HepG2 (cell line): ENCODE measurements at regions not wholly inside any gene's neighbourhood (a gene's known extent, or its start where the extent isn't known, plus 50 kb on each side); places are given as distances from the start of the nearest gene placed in this dataset.
A peak's percentile ranks its signal among the peaks of the same experiment; 100 is the strongest.

ENCODE experiments used
- ATAC-seq: fragments of 200-7000 bp; cut with Tn5 transposase; 3 replicates; pipeline ENCODE4 v1.9.1; 2020; ENCODE audit warnings: mild to moderate bottlenecking, moderate library complexity
- BruUV-seq: library from RNA; stranded (reverse); fragments of 400-500 nt; replicated peaks from 2 replicates; lab custom pipeline; 2021; lab: Mats Ljungman, UMichigan
- CTCF ChIA-PET: fragments of 300-600 bp; formaldehyde crosslinking; extraction: SDS; loops from one replicate; lab custom pipeline; 2021; ENCODE audit warnings: low total read pairs, inconsistent platforms, low intra/inter-chr PET ratio; lab: Yijun Ruan, JAX
- POLR2A ChIA-PET: fragments of 350-600 bp; sonication (Branson Sonifier 250); formaldehyde crosslinking; loops from one replicate; lab custom pipeline; 2020; ENCODE audit warnings: antibody characterized with exemption, inconsistent platforms; lab: Yijun Ruan, JAX
- DNase-seq: peaks from one replicate; pipeline ENCODE4 v3.0.0-alpha.2; 2015; ENCODE audit warnings: low spot score
- FAIRE-seq: peaks from 3 replicates; lab custom pipeline; 2011; peaks lifted over from hg19 to GRCh38; lab: Jason Lieb, UNC
- H2AFZ ChIP-seq: one replicate; pipeline ENCODE4 v1.6.1; 2011; ENCODE audit warnings: low read length, inconsistent platforms
- H3K27ac ChIP-seq: fragments of 300-600 bp; 3 replicates; pipeline ENCODE4 v1.8.0; 2011; ENCODE audit warnings: mixed run types, mild to moderate bottlenecking, mixed read lengths, low read length, inconsistent platforms; ENCODE audit not compliant: insufficient read depth; ENCODE audit errors: extremely low read length
- H3K27me3 ChIP-seq, 2 experiments: fragments of 200-600 bp in 1 of 2; 2 replicates in 1 of 2; 3 replicates in 1 of 2; pipeline versions ENCODE4 v1.6.0 to v1.8.0; 2011; ENCODE audit warnings: low read length in 2 of 2, mild to moderate bottlenecking in 2 of 2, moderate library complexity in 2 of 2, inconsistent platforms in 1 of 2; ENCODE audit not compliant: insufficient read depth in 2 of 2, control insufficient read depth in 1 of 2
- H3K36me3 ChIP-seq, 2 experiments: fragments of 200-600 bp in 1 of 2; replicated peaks in 1 of 2; 2 replicates in 1 of 2; 3 replicates in 1 of 2; pipeline versions ENCODE4 v1.5.1 to v1.8.0; 2011; ENCODE audit warnings: low read length in 2 of 2, inconsistent platforms in 1 of 2; ENCODE audit not compliant: insufficient read depth in 2 of 2, control insufficient read depth in 1 of 2
- H3K4me1 ChIP-seq: 2 replicates; pipeline ENCODE4 v1.5.1; 2012; ENCODE audit warnings: low read length, inconsistent platforms; ENCODE audit not compliant: insufficient read depth
- H3K4me2 ChIP-seq: 2 replicates; pipeline ENCODE4 v1.6.0; 2011; ENCODE audit warnings: low read depth, low read length, inconsistent platforms
- H3K4me3 ChIP-seq, 3 experiments: fragments of 200-600 bp in 1 of 3; sonication (generic), shearing (Covaris generic) in 1 of 3; replicated peaks in 1 of 3; 2 replicates each; pipeline ENCODE4 v1.5.1; 2011 to 2016; ENCODE audit warnings: low read length in 3 of 3, inconsistent platforms in 2 of 3, low read depth in 2 of 3, mild to moderate bottlenecking in 2 of 3, control low read depth in 1 of 3, mixed read lengths in 1 of 3; ENCODE audit not compliant: insufficient read depth in 1 of 3
- H3K79me2 ChIP-seq: one replicate; pipeline ENCODE4 v1.6.1; 2011; ENCODE audit warnings: low read length, inconsistent platforms; ENCODE audit not compliant: insufficient read depth
- H3K9ac ChIP-seq: 2 replicates; pipeline ENCODE4 v1.6.0; 2011; ENCODE audit warnings: mild to moderate bottlenecking, low read depth, low read length, inconsistent platforms; ENCODE audit not compliant: insufficient read depth
- H3K9me3 ChIP-seq: 2 replicates; pipeline ENCODE4 v1.5.1; 2012; ENCODE audit warnings: mild to moderate bottlenecking, low read length
- H4K20me1 ChIP-seq: 2 replicates; pipeline ENCODE4 v1.6.0; 2011; ENCODE audit warnings: inconsistent platforms, mild to moderate bottlenecking, low read length, moderate library complexity; ENCODE audit not compliant: insufficient read depth
- ARNT ChIP-seq: fragments of 450-650 bp; IDR thresholded peaks from 2 replicates; pipeline ENCODE4 v1.6.1; 2017
- CREM ChIP-seq, 2 experiments: sonication (generic) in 1 of 2; formaldehyde crosslinking in 1 of 2; IDR thresholded peaks; 2 replicates each; pipeline versions ENCODE4 v1.4.0 to v1.6.1; 2016 to 2020; ENCODE audit warnings: antibody characterized with exemption in 1 of 2, mild to moderate bottlenecking in 1 of 2, missing genetic modification reagents in 1 of 2
- CTCF ChIP-seq: sonication (generic); formaldehyde crosslinking; IDR thresholded peaks from 2 replicates; pipeline ENCODE4 v1.5.0; 2020; ENCODE audit warnings: mild to moderate bottlenecking, missing genetic modification reagents, moderate library complexity
- HNRNPK ChIP-seq: fragments of 200-400 bp; formaldehyde crosslinking; IDR thresholded peaks from 2 replicates; pipeline ENCODE4 v1.6.1; 2018; ENCODE audit warnings: low read length, low read depth, moderate library complexity, mild to moderate bottlenecking; ENCODE audit not compliant: poor library complexity, severe bottlenecking
- KDM3A ChIP-seq: IDR thresholded peaks from 2 replicates; pipeline ENCODE4 v1.6.1; 2018; ENCODE audit warnings: low read depth, missing compliant biosample characterization
- PLRG1 ChIP-seq: fragments of 450-650 bp; conservative IDR thresholded peaks from 2 replicates; pipeline ENCODE4 v1.6.1; 2016
- STAG1 ChIP-seq: sonication (generic); formaldehyde crosslinking; IDR thresholded peaks from 2 replicates; pipeline ENCODE4 v1.4.0; 2020; ENCODE audit warnings: missing genetic modification reagents
- ZNF343 ChIP-seq: sonication (generic); formaldehyde crosslinking; IDR thresholded peaks from 2 replicates; pipeline ENCODE4 v1.4.0; 2020; ENCODE audit warnings: mild to moderate bottlenecking, missing genetic modification reagents
- ZNF703 ChIP-seq: sonication (generic); formaldehyde crosslinking; IDR thresholded peaks from 2 replicates; pipeline ENCODE4 v1.5.1; 2020; ENCODE audit warnings: missing genetic modification reagents, mild to moderate bottlenecking, moderate library complexity, borderline replicate concordance
- ZNF75D ChIP-seq: sonication (generic); formaldehyde crosslinking; IDR thresholded peaks from 2 replicates; pipeline ENCODE4 v1.8.1; 2023; ENCODE audit warnings: missing genetic modification reagents, mild to moderate bottlenecking, borderline replicate concordance
- WGBS: methylation state at CpG from one replicate; pipeline ENCODE4 v1.1.6; 2017; ENCODE audit warnings: low lambda C conversion rate; 5-methylcytosine and 5-hydroxymethylcytosine counted together
- in situ Hi-C: cut with HindIII; loops from 2 replicates; pipeline ENCODE4 v1.10.0; 2017; ENCODE audit warnings: low pct_unique_long_range_greater_than_20kb; ENCODE audit not compliant: extremely low pct_ligation_motif_present
- intact Hi-C: fragments of 100-400 bp; cut with micrococcal nuclease; formaldehyde crosslinking; loops from one replicate; pipeline ENCODE4 v1.10.0; 2022; ENCODE audit not compliant: unreplicated experiment
- TF ChIP-seq, protein P1 (sequence below): sonication (generic); formaldehyde crosslinking; conservative IDR thresholded peaks from 2 replicates; pipeline ENCODE4 v1.8.1; 2023; ENCODE audit warnings: missing genetic modification reagents

DNA sequence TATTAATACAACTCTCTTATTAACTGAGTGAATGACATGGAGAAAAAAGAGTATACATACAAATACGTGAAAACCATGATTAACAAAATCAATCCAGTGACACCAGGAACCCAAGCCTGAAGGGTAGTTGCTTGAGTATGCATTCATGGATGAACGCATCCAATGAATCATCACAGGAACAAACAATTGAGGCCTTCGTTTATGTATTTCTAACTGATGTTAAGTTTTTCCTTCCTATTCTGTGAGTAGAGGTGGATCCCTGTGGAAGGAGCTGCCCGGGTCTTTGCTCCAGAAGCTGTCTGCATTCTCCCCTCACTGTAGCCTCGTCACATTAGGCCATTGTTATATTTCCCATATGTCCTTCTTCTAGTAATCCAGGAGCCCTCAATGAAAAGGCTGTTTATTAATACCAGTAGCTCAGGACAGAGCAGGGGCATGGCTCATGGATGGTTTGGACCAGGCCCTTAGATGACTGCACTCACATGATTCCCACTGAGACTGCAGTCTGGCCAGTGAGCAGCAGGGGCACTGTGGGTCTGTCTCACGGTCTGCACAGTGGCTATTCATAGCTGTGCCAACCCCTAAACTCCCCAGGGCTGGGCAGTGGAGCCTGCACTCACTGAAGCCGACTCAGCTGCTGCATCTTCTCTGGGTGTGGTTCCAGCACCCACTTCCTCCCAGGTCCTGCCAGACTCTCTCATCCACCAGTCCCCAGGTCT, 128.1 kb upstream of the TOP3B start:
- Histone ChIP-seq H3K79me2 (no peaks in the 10 kb centered on the region), H4K20me1 (no peaks in the 10 kb centered on the region), H3K27ac (no peak overlapping the region), H3K9ac (no peak overlapping the region), H3K4me3 (no peak overlapping the region), H3K9me3 (no peaks in the 10 kb centered on the region), H3K4me2 (no peak overlapping the region), H3K4me1 (no peaks in the 10 kb centered on the region), H2AFZ (no peak overlapping the region), H3K27me3 (peaks cover 0 to 6% of the 10 kb centered on the region in 2 experiments; a peak in 1 of 5 replicates), H3K36me3 (no peaks in the 10 kb centered on the region)
- ChIA-PET CTCF (no interaction called here), POLR2A (interaction anchor here (1.3 kb wide), 1 partner anchor 50 kb away, joined by 3 read pairs; no protein-coding TSS in a partner anchor)
- BruUV-seq = no TSS peak
- in situ Hi-C loops (no loop called here), intact Hi-C loops (no loop called here)
- 41% methylated on average over 6 of the region's 7 CpGs for WGBS
- DNase-seq (no peak), FAIRE-seq (peak; percentile 55), ATAC-seq (peak; percentile 99)
- TF ChIP-seq STAG1 (CRISPR knock-in tag) (peak; percentile 32), CREM (IDR thresholded peaks at IDR 0.05) (no peak), CREM (CRISPR knock-in tag; IDR thresholded peaks at IDR 0.05) (no peak), ARNT (no peak), ZNF343 (no peak), ZNF75D (no peak), PLRG1 (no peak), CTCF (CRISPR knock-in tag) (peak; percentile 52), KDM3A (CRISPR knock-in tag) (no peak), HNRNPK (no peak), ZNF703 (CRISPR knock-in tag) (no peak)
- TF ChIP-seq, protein P1, sequence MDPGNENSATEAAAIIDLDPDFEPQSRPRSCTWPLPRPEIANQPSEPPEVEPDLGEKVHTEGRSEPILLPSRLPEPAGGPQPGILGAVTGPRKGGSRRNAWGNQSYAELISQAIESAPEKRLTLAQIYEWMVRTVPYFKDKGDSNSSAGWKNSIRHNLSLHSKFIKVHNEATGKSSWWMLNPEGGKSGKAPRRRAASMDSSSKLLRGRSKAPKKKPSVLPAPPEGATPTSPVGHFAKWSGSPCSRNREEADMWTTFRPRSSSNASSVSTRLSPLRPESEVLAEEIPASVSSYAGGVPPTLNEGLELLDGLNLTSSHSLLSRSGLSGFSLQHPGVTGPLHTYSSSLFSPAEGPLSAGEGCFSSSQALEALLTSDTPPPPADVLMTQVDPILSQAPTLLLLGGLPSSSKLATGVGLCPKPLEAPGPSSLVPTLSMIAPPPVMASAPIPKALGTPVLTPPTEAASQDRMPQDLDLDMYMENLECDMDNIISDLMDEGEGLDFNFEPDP (CRISPR knock-in tag) = 0 out of 2 replicates have a peak, but pooled peaks have one; percentile 31
